Esophagus muscularis mucosa (tissue), 4 donors: ENCODE measurements at regions not wholly inside any gene's neighbourhood (a gene's known extent, or its start where the extent isn't known, plus 50 kb on each side); places are given as distances from the start of the nearest gene placed in this dataset.
"Not testable (repeated sequence)": the region's sequence is repeated elsewhere in the genome, so short reads cannot be mapped to it uniquely, and the experiment has no call there.

Experiments used
- DNase-seq: peaks from one replicate; pipeline ENCODE4 v3.0.0-alpha.2; 2017; ENCODE audit errors: extremely low spot score
- H3K27ac ChIP-seq, 4 donors: fragments of 200-600 bp; sonication (generic); replicated peaks in 1 of 4; 1 replicate in 3 of 4; 2 replicates in 1 of 4; pipeline ENCODE4 v1.5.1; 2016 to 2019; ENCODE audit warnings: mild to moderate bottlenecking in 1 of 4
- H3K27me3 ChIP-seq, 4 donors: fragments of 200-600 bp; sonication (generic); one replicate each; pipeline versions ENCODE4 v1.5.1 to v1.6.0; 2016 to 2019
- H3K36me3 ChIP-seq, 4 donors: fragments of 200-600 bp; sonication (generic); one replicate each; pipeline ENCODE4 v1.5.1; 2016 to 2019
- H3K4me1 ChIP-seq, 4 donors: fragments of 200-600 bp; sonication (generic); one replicate each; pipeline ENCODE4 v1.5.1; 2016 to 2019
- H3K4me3 ChIP-seq, 4 donors: fragments of 200-600 bp; sonication (generic); 1 replicate in 2 of 4; 2 replicates in 2 of 4; pipeline ENCODE4 v1.5.1; 2016 to 2019; ENCODE audit warnings: mild to moderate bottlenecking in 4 of 4, moderate library complexity in 1 of 4
- H3K9me3 ChIP-seq, 4 donors: fragments of 200-600 bp; sonication (generic); 1 replicate in 3 of 4; 2 replicates in 1 of 4; pipeline ENCODE4 v1.5.1; 2016 to 2019
- EP300 ChIP-seq: sonication (generic); formaldehyde crosslinking; IDR thresholded peaks from one replicate; pipeline ENCODE4 v1.6.1; 2017; ENCODE audit warnings: antibody characterized with exemption
- POLR2A ChIP-seq: fragments of 450-650 bp; IDR thresholded peaks from one replicate; pipeline ENCODE4 v1.6.1; 2017; ENCODE audit warnings: antibody characterized with exemption, moderate library complexity, mild to moderate bottlenecking, low read depth
- POLR2AphosphoS5 ChIP-seq, 2 donors: sonication (generic); formaldehyde crosslinking; IDR thresholded peaks; one replicate each; pipeline ENCODE4 v1.6.1; 2017; ENCODE audit warnings: antibody characterized with exemption in 2 of 2
- WGBS: methylation state at CpG from one replicate; pipeline ENCODE4 v1.1.5; 2018; 5-methylcytosine and 5-hydroxymethylcytosine counted together
- intact Hi-C: fragments of 100-400 bp; cut with DNase I; formaldehyde crosslinking; loops from one replicate; pipeline ENCODE4 v1.15.1; 2023
- TF ChIP-seq, protein P1 (sequence below), 3 experiments: fragments of 200-600 bp in 2 of 3; fragments of 450-650 bp in 1 of 3; sonication (generic) in 2 of 3; IDR thresholded peaks; one replicate each; pipeline ENCODE4 v1.5.1; 2017 to 2019; ENCODE audit warnings: antibody characterized with exemption in 3 of 3, mild to moderate bottlenecking in 2 of 3, moderate library complexity in 1 of 3

DNA sequence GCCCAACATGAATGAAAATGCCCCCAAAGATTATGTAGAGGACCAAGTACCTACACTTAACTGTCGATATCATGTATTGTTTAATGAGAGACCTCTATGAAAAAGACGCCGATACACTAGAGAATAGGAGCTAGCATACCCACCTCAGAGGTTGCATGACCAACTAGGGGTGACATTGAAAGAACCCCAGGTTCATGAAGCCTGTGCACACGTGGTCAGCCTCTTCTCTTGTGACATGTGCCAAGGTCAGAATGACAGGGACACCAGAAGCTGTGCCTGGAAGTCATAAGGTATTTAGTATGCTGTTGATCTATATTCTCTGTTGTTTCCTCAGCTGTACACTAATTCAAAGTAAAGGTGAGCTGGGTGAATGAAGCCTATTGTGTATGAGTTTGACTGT is 1594.1 kb downstream of the EFNA5 start:
- H3K4me1 ChIP-seq = no peaks in the 10 kb centered on the region
- intact Hi-C loops = no loop called here
- no peak for DNase-seq
- WGBS = 95% methylated on average over 4 of the region's 4 CpGs
- no peak for TF ChIP-seq EP300
- TF ChIP-seq, protein P1, sequence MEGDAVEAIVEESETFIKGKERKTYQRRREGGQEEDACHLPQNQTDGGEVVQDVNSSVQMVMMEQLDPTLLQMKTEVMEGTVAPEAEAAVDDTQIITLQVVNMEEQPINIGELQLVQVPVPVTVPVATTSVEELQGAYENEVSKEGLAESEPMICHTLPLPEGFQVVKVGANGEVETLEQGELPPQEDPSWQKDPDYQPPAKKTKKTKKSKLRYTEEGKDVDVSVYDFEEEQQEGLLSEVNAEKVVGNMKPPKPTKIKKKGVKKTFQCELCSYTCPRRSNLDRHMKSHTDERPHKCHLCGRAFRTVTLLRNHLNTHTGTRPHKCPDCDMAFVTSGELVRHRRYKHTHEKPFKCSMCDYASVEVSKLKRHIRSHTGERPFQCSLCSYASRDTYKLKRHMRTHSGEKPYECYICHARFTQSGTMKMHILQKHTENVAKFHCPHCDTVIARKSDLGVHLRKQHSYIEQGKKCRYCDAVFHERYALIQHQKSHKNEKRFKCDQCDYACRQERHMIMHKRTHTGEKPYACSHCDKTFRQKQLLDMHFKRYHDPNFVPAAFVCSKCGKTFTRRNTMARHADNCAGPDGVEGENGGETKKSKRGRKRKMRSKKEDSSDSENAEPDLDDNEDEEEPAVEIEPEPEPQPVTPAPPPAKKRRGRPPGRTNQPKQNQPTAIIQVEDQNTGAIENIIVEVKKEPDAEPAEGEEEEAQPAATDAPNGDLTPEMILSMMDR (IDR thresholded peaks at IDR 0.05) = no peak
- TF ChIP-seq POLR2A = no peak
- no peak for TF ChIP-seq POLR2AphosphoS5 (IDR thresholded peaks at IDR 0.05)
- no peak overlapping the region for H3K27ac ChIP-seq
- no peaks in the 10 kb centered on the region for H3K9me3 ChIP-seq
- no peak overlapping the region for H3K4me3 ChIP-seq
- no peaks in the 10 kb centered on the region for H3K36me3 ChIP-seq
- no peaks in the 10 kb centered on the region for H3K27me3 ChIP-seq

DNA sequence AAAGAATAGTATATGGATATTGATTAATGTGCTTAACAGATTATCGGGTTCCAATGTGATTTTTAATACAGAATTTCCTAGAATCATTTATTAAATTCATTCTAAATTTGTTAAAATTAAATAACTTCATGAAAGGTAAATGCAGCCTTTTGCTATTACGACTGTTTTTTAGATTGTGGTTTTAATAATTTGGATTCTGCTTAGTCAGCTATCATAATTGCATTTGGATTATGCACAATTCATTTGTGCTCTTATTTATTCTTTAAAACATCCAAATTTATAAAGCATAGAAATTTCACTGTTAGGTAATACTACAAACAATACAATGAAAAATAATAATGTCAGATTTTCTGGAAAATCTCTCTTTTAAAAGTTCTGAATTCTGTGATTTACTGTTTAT is 1598.5 kb downstream of the EFNA5 start:
- Histone ChIP-seq H3K27ac (no peak overlapping the region), H3K4me3 (no peak overlapping the region), H3K9me3 (peaks cover 0 to 5% (median 0%) of the 10 kb centered on the region in 4 donors), H3K27me3 (no peaks in the 10 kb centered on the region), H3K4me1 (no peaks in the 10 kb centered on the region), H3K36me3 (no peaks in the 10 kb centered on the region)
- no peak for DNase-seq
- TF ChIP-seq, protein P1 (IDR thresholded peaks at IDR 0.05) = no peak
- no peak for TF ChIP-seq POLR2A
- intact Hi-C loops = no loop called here
- WGBS = 91% methylated on average over 2 of the region's 2 CpGs

DNA sequence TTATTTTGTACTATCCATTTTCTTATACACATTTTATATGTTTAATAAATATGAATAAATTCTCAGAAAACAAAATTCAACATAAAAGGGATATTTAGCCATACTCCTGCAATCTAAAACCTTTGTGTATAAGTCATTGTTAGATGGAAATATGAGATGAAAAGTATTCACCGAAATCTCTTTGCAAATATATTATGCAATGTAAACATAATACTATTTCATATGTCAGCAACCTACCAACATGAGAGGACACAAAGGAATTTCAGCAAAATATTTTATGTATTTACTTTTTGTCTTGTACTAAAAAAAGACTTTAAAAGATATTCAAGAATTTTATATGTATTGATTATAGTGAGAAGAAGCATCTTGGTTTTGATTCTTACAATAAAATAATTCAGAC is 1623.4 kb downstream of the EFNA5 start:
- H3K4me3 ChIP-seq = no peak overlapping the region
- WGBS = 84% methylated on average over 1 of the region's 1 CpG
- no peaks in the 10 kb centered on the region for H3K4me1 ChIP-seq
- DNase-seq = no peak
- intact Hi-C loops = no loop called here
- H3K9me3 ChIP-seq = no peaks in the 10 kb centered on the region
- TF ChIP-seq POLR2A (no peak), EP300 (no peak)
- TF ChIP-seq, protein P1 (IDR thresholded peaks at IDR 0.05) = no peak
- no peaks in the 10 kb centered on the region for H3K27me3 ChIP-seq
- no peaks in the 10 kb centered on the region for H3K36me3 ChIP-seq
- no peak overlapping the region for H3K27ac ChIP-seq

DNA sequence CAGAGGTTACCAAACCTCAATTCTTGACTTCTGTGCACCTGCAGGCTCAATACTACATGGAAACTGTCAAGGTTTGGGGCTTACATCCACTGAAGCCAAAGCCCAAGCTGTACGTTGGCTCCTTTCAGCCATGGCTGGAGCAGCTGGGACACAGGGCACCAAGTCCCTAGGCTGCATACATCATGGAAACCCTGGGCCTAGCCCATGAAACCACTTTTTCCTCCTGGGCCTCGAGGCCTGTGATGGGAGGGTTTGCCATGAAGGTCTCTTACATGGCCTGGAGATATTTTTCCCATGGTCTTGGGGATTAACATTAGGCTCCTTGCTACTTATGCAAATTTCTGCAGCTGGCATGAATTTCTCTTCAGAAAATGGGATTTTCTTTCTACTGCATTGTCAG is 1638.7 kb downstream of the EFNA5 start:
- H3K27me3 ChIP-seq, H3K4me1 ChIP-seq, H3K9me3 ChIP-seq, H3K27ac ChIP-seq, DNase-seq, intact Hi-C loops, H3K4me3 ChIP-seq, H3K36me3 ChIP-seq: not testable (repeated sequence)
- 72% methylated on average over 2 of the region's 2 CpGs for WGBS

DNA sequence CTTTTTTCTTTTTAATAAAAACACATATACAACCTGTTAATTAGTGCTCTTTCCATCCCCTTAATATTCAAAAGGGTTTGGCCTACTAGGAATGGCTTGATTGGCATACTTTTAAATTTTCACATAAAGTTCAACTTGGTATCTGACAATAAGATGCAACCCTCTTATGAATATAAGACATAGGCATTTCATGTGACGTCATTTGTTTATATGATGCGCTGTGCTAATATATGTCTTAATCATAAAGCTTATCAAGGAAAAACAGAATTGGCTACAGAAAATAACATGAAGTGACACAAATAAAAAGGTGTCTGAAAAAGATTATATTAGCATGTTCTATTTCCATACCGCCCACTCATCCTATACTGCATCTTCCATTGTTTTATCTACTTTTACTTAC is 1642.4 kb downstream of the EFNA5 start:
- Histone ChIP-seq H3K4me3 (no peak overlapping the region), H3K27ac (no peak overlapping the region), H3K36me3 (no peaks in the 10 kb centered on the region), H3K27me3 (no peaks in the 10 kb centered on the region), H3K4me1 (no peaks in the 10 kb centered on the region), H3K9me3 (no peaks in the 10 kb centered on the region)
- intact Hi-C loops = no loop called here
- 64% methylated on average over 3 of the region's 3 CpGs for WGBS
- TF ChIP-seq POLR2AphosphoS5 (IDR thresholded peaks at IDR 0.05) (no peak), EP300 (no peak), POLR2A (no peak)
- TF ChIP-seq, protein P1 (IDR thresholded peaks at IDR 0.05) = no peak
- no peak for DNase-seq
